SU-DHL-6 (cell line): ENCODE measurements at regions not wholly inside any gene's neighbourhood (a gene's known extent, or its start where the extent isn't known, plus 50 kb on each side); places are given as distances from the start of the nearest gene placed in this dataset.

Experiments
- H2AFZ ChIP-seq: fragments of 200-600 bp; sonication (generic); 2 replicates; pipeline ENCODE4 v1.6.1; 2014; ENCODE audit warnings: low read depth, mild to moderate bottlenecking, moderate library complexity, mixed read lengths, antibody characterized with exemption, low read length; ENCODE audit not compliant: severe bottlenecking
- H3F3A ChIP-seq: fragments of 200-600 bp; shearing (Covaris generic); 2 replicates; pipeline ENCODE4 v1.6.0; 2016; ENCODE audit warnings: antibody characterized with exemption, mild to moderate bottlenecking; ENCODE audit not compliant: insufficient read depth
- H3K27ac ChIP-seq: fragments of 200-600 bp; sonication (generic); 2 replicates; pipeline ENCODE4 v1.5.1; 2016; ENCODE audit warnings: low read depth, mild to moderate bottlenecking, low read length, moderate library complexity, mixed read lengths
- H3K27me3 ChIP-seq: fragments of 200-600 bp; sonication (generic), shearing (Covaris generic); 2 replicates; pipeline ENCODE4 v1.6.0; 2014; ENCODE audit warnings: mild to moderate bottlenecking, low read length
- H3K36me3 ChIP-seq: fragments of 200-600 bp; sonication (generic); 2 replicates; pipeline ENCODE4 v1.6.1; 2014; ENCODE audit warnings: mild to moderate bottlenecking, low read length, mixed read lengths
- H3K4me2 ChIP-seq: fragments of 300-600, 200-600 bp; shearing (Covaris generic), sonication (generic); 2 replicates; pipeline ENCODE4 v1.6.0; 2014; ENCODE audit warnings: low read length, low read depth, mild to moderate bottlenecking; ENCODE audit not compliant: poor library complexity, severe bottlenecking
- H3K4me3 ChIP-seq: fragments of 200-600 bp; sonication (generic); 2 replicates; pipeline ENCODE4 v1.5.1; 2014; ENCODE audit warnings: antibody characterized with exemption, low read length, mild to moderate bottlenecking, mixed read lengths; ENCODE audit not compliant: insufficient read depth, poor library complexity, severe bottlenecking
- H3K79me2 ChIP-seq: fragments of 200-600 bp; sonication (generic); 2 replicates; pipeline ENCODE4 v1.6.1; 2014; ENCODE audit warnings: mild to moderate bottlenecking, low read length, moderate library complexity; ENCODE audit not compliant: insufficient read depth
- H3K9ac ChIP-seq: fragments of 200-600 bp; sonication (generic); 2 replicates; pipeline ENCODE4 v1.7.0; 2014; ENCODE audit warnings: mild to moderate bottlenecking, low read length
- H3K9me2 ChIP-seq: fragments of 200-600 bp; sonication (generic); replicated peaks from 2 replicates; pipeline ENCODE4 v1.6.1; 2014; ENCODE audit warnings: low read length; ENCODE audit not compliant: insufficient read depth
- H3K9me3 ChIP-seq: fragments of 200-600 bp; sonication (generic); 2 replicates; pipeline ENCODE4 v1.6.1; 2014; ENCODE audit warnings: low read length, mixed read lengths; ENCODE audit not compliant: insufficient read depth
- H4K20me1 ChIP-seq: fragments of 200-600 bp; sonication (generic); 2 replicates; pipeline ENCODE4 v1.6.1; 2014; ENCODE audit warnings: low read depth, mild to moderate bottlenecking, antibody characterized with exemption, low read length, moderate library complexity, mixed read lengths
- EZH2phosphoT487 ChIP-seq: fragments of 200-600 bp; sonication (generic), shearing (Covaris generic); conservative IDR thresholded peaks from 2 replicates; pipeline ENCODE4 v1.6.1; 2018; ENCODE audit warnings: mild to moderate bottlenecking, antibody characterized with exemption, low read length, moderate library complexity, mixed read lengths
- TF ChIP-seq, protein P1 (sequence below): fragments of 200-600 bp; sonication (generic); IDR thresholded peaks from one replicate; pipeline ENCODE4 v1.5.1; 2017; ENCODE audit warnings: antibody characterized with exemption, mild to moderate bottlenecking, low read length, moderate library complexity; ENCODE audit not compliant: insufficient read depth, poor library complexity, severe bottlenecking

GRCh38 chr6:144758602-144759001, 473.5 kb downstream of the UTRN start:
- no peaks in the 10 kb centered on the region for H3K36me3 ChIP-seq

DNA sequence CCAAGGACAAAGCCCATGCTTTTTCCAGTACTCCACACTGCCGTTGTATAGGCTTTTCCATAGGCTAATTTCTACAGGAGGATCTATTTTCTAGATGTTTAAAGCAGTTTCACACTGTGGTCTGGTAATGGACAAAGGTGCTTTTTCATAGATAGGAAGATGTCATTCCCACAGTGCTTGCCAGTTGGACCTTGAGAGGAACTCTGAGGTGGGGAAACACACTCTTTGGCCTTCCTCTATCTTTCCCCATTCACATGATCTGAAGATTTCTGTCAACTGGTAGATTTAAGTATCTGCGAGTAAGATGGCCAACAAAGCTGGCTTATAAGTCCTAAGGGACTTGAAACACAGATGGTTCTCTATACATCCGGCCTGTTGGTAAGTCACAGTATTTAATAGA, 477.3 kb downstream of the UTRN start:
- Histone ChIP-seq H3F3A (no peaks in the 10 kb centered on the region), H3K27me3 (no peaks in the 10 kb centered on the region), H3K4me3 (no peak overlapping the region), H3K4me2 (no peak overlapping the region), H3K79me2 (no peaks in the 10 kb centered on the region), H2AFZ (no peak overlapping the region), H3K27ac (no peak overlapping the region), H3K36me3 (no peaks in the 10 kb centered on the region), H4K20me1 (no peaks in the 10 kb centered on the region), H3K9me3 (no peaks in the 10 kb centered on the region), H3K9me2 (no peaks in the 10 kb centered on the region), H3K9ac (no peak overlapping the region)
- TF ChIP-seq, protein P1, sequence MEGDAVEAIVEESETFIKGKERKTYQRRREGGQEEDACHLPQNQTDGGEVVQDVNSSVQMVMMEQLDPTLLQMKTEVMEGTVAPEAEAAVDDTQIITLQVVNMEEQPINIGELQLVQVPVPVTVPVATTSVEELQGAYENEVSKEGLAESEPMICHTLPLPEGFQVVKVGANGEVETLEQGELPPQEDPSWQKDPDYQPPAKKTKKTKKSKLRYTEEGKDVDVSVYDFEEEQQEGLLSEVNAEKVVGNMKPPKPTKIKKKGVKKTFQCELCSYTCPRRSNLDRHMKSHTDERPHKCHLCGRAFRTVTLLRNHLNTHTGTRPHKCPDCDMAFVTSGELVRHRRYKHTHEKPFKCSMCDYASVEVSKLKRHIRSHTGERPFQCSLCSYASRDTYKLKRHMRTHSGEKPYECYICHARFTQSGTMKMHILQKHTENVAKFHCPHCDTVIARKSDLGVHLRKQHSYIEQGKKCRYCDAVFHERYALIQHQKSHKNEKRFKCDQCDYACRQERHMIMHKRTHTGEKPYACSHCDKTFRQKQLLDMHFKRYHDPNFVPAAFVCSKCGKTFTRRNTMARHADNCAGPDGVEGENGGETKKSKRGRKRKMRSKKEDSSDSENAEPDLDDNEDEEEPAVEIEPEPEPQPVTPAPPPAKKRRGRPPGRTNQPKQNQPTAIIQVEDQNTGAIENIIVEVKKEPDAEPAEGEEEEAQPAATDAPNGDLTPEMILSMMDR: no peak
- no peak for TF ChIP-seq EZH2phosphoT487

More at GRCh38 chr6:144758602-144759001, 473.5 kb downstream of the UTRN start:
- H3K27ac ChIP-seq: no peak overlapping the region
- H3K9ac ChIP-seq: no peak overlapping the region
- no peak overlapping the region for H3K4me3 ChIP-seq
- no peak overlapping the region for H2AFZ ChIP-seq
- no peaks in the 10 kb centered on the region for H3K9me3 ChIP-seq
- no peaks in the 10 kb centered on the region for H4K20me1 ChIP-seq
- no peaks in the 10 kb centered on the region for H3F3A ChIP-seq
- H3K79me2 ChIP-seq: no peaks in the 10 kb centered on the region
- no peaks in the 10 kb centered on the region for H3K9me2 ChIP-seq
- TF ChIP-seq, protein P1: no peak
- no peak for TF ChIP-seq EZH2phosphoT487
- no peaks in the 10 kb centered on the region for H3K27me3 ChIP-seq
- no peak overlapping the region for H3K4me2 ChIP-seq

DNA sequence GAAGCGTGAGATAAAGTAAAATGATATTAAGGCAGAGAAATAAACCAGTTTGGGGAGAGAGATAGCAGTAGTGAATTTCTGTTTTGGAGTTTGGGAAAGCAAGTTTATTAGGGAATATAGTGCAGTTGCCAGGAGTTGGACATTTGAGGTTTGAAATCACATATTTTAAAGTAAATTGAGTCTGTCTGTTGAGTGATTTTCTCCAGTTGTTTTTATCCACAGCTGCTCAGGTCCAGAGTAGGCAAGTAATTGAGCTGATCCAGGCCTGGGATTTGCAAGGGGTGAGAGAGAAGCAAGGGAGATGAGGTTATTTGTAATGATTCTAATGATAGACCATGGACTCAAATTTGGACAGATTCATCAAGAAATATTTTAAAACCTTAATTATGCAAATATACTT, 481.9 kb downstream of the UTRN start:
- Histone ChIP-seq H3K4me3 (no peak overlapping the region), H3K4me2 (no peak overlapping the region), H3K27ac (no peak overlapping the region), H3K27me3 (no peaks in the 10 kb centered on the region), H3F3A (no peaks in the 10 kb centered on the region), H3K9ac (no peak overlapping the region), H3K9me3 (no peaks in the 10 kb centered on the region), H3K36me3 (no peaks in the 10 kb centered on the region), H2AFZ (no peak overlapping the region), H3K79me2 (no peaks in the 10 kb centered on the region), H3K9me2 (no peaks in the 10 kb centered on the region; the same call in 1 of the 2 replicates), H4K20me1 (no peaks in the 10 kb centered on the region)
- TF ChIP-seq, protein P1: no peak
- TF ChIP-seq EZH2phosphoT487: no peak
